Endothelial cell of hepatic sinusoid (primary cell): ENCODE measurements at regions not wholly inside any gene's neighbourhood (a gene's known extent, or its start where the extent isn't known, plus 50 kb on each side); places are given as distances from the start of the nearest gene placed in this dataset.

Experiments used
- in situ Hi-C: cut with HindIII; loops from 2 replicates; pipeline ENCODE4 v1.10.0; 2017; ENCODE audit warnings: low sequenced_read_pairs

- in situ Hi-C loops, result no loop called here
Measured at GRCh38 chr12:61355105-61355504, 905.1 kb upstream of the USP15 start.

DNA sequence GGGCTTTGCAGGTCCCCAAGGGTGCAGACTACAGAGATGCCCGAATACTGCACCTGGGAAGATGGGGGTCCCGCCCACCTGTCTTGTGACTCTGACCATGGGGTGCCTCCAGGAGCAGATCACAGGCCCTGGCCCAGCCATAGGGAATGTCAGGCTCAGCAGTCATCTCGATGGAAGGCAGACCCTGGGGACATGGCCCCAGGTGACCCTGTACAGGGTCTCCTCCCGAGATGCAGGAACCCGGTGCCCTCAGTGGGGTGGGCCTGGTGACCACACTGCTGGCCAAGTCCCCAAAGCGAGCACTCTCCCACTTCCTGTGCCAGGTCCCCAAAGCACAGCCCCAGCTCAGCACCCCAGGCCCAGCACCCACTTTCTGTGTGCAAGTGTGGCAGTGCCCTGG lies 903.7 kb upstream of the USP15 start:
- in situ Hi-C loops, result no loop called here

DNA sequence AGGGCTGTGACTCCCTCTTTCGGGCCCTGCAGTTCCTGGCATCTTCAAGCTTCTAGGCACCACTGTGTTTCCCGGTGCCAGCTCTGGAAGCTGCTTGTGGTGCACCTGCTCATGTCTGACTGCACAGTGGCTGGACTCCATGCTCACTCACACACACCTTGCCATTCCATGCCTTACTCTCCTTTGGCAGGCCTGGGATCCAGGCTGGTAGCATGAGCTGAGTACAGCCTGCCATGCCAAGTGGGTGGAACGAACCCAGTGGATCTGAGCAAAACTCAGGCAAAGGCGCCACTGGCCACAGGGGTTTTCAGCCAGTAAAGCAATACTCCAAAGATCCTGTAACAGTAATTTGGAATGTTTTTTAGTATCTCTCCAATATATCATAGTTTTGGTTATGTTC lies 902.7 kb upstream of the USP15 start:
- in situ Hi-C loops, result no loop called here

DNA sequence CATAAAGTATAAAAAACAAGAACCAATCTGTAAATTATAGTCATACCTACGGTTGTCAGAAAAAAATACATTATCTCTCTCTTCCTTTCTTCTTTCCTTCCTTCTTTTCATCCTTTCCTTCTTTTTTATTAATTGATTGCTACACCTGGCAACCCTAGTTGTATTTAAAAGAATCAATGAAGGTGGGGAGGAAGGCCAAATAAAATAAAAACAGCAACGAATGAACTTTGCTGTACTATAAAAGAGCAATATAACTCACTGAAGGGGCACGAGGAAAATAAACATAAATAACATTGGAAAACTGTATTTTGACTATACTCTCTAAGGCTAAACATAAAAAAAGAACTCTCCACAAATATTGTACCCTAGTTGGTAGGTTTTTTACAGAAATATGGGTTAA lies 898.2 kb upstream of the USP15 start:
- in situ Hi-C loops, result no loop called here

DNA sequence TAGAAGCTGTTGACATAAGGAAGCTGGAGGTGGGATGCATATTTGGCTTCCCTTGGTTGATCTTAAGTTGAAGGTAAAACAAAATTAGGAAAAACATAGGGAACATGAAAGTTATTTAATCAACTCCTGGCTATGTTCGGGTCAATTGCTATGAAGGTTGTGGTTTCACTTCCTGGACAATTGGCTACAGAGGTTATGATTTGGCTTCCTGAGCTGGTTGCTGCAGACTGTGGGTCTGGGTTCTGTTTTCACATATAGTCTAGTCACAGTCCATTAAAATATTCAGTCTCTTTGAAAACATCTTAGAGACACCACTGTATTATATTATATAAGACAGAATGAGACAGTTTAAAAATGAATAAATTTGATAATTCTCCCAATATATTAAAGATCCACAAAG lies 895.2 kb upstream of the USP15 start:
- in situ Hi-C loops, result no loop called here

DNA sequence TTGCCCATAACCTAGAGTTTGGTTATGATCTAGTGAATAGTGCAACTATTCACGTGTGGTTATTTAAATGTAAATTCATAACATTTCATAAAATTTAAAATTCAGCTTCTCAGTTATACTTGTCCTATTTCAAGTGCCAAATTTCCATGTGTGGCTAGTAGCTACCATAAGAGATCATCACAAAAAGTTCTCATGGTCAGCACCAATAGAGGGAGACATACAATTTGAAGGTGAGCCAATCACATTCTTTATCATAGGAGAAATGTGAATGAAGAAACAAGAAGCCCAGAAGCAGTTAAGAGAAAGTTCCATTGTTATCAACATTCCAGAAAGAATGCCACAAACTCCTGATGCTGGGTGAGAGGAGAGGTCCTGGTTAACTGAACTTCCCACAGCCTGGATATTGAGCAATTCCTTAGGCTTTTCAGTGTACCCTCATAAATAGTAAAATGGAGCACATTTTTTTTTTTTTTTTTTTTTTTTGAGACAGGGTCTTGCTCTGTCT lies 892.9 kb upstream of the USP15 start:
- in situ Hi-C loops, result no loop called here

GRCh38 chr12:61369241-61369910 lies 890.8 kb upstream of the USP15 start:
- in situ Hi-C loops, result no loop called here

- in situ Hi-C loops, result no loop called here
Measured at GRCh38 chr12:61384511-61384910, 875.7 kb upstream of the USP15 start.

- in situ Hi-C loops, result no loop called here
Measured at GRCh38 chr12:61385771-61386170, 874.4 kb upstream of the USP15 start.

- in situ Hi-C loops, result no loop called here
Measured at GRCh38 chr12:61397668-61398067, 862.5 kb upstream of the USP15 start.

DNA sequence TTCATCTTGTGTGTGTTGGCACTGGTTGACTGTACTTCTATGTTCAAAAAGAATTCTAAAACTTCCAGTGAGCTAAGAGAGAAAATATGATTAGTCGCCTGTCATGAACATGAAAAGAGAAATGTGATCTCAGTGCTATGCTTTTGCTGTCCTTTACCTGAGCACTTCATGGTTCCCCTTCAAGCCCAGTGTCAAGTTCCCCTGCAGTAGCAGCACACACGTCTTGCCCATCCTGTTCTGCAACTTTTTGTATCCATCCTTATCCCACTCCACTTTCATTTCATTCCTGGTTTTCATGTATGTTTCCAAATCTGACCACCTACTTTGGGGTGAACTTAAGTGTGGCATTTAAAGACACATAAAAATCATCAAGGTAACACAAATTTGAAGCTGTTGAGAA lies 848.0 kb upstream of the USP15 start:
- in situ Hi-C loops, result no loop called here

GRCh38 chr12:61414470-61414869 lies 845.7 kb upstream of the USP15 start:
- in situ Hi-C loops, result no loop called here

DNA sequence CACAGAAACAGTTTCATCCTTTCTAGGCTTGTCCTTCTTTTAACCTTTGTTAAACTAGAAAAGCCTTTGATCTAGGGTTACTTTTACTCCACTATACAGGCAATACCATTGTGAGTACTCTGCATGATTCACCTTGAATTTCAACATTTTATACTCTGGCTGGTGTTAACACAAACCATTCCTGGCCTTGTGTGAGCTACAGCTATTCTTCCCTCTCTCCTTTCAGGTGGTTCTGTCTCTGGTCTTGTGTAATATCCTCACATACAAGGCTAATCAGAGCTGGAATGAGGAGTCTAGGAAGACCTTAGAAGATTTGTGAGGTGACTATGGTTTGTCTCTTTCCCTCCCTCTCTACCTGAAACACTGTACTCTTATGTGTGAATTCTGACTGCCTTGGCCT lies 837.4 kb upstream of the USP15 start:
- in situ Hi-C loops, result no loop called here

DNA sequence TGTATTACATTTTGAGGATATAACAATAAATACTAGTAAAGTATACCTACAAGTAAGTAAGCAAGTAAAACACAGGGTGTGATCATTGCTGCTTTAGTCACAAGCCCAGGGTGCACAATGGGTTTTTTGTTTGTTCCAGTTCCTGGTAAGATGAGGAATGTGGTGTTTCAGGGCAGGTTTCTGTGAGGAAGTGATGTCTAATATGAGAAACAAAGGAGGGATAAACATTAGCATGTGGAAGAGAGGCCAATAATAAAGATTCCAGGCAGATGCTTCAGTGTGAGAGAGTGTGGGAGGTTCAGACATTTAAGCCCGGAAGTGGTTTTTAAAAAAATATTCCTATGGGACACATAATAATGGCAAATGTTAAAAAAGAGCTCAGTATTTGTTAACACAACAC lies 808.1 kb upstream of the USP15 start:
- in situ Hi-C loops, result no loop called here

GRCh38 chr12:61487728-61488127 lies 772.5 kb upstream of the USP15 start:
- in situ Hi-C loops, result no loop called here

DNA sequence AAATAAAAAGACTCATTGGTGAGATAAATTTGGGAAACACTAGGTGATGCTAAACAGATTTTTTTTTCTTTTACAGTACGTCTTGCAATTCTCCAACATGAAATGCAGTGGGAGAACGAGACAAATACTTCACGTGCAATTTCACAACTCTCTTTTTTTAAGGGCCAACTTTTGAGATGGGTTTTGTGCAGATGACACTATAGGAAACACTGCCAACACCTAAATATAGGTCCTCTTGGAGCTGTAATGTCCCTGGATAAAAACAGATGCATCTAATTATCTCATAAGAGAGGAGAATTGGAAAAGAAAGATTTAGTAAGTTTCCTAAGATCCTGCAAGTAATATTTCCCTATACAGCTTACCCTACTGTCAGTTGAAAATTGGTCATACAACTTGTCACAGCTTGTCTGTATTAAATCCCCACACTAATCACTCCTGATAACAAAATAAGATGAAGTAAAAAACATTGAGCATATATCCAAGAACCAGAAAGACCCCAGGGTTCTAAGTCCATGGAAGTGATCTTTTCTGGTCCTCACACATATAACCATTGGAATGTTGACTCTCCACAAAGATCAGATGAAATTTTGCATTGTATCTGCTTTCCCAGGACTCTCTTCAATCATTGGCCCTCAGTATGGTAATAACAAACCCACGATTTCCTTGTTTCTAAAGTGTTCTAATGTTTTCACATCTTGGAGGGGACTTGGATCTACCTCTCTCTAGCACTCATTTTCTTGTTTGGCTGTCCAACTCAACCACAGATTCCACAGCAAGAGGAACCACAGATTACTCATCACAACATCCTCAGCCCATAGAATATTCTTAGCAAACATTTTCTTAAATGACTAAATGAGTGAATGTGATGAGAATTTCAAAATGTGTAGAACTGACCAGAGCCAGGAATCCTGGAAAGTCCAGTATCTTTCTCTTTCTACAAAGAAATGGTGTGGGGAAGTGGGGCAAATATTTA lies 769.4 kb upstream of the USP15 start:
- in situ Hi-C loops, result no loop called here

DNA sequence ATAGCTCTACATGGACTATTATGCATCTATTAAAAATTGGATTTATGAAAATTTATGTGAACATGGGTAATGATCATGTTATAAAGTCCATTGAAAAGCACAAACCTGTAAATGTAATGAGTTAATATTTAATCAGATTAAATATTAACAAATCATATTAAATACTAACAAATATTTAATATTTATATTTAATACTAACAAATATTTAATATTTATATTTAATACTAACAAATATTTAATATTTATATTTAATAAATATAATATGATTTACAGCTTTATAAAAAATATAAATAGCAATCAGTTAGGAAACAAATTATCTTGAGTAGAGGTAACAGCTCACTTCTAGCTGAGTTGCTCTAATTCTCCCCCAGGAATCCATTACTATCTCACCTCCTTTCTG lies 758.0 kb upstream of the USP15 start:
- in situ Hi-C loops, result no loop called here

GRCh38 chr12:61504396-61505080 lies 755.7 kb upstream of the USP15 start:
- in situ Hi-C loops, result no loop called here

GRCh38 chr12:61513499-61513898 lies 746.7 kb upstream of the USP15 start:
- in situ Hi-C loops, result no loop called here

GRCh38 chr12:61514016-61514415 lies 746.2 kb upstream of the USP15 start:
- in situ Hi-C loops, result no loop called here

- in situ Hi-C loops, result no loop called here
Measured at GRCh38 chr12:61521258-61521657, 738.9 kb upstream of the USP15 start.
